ENCODE measurements at regions not wholly inside any gene's neighbourhood (a gene's known extent, or its start where the extent isn't known, plus 50 kb on each side); places are given as distances from the start of the nearest gene placed in this dataset.
"Not testable (repeated sequence)": the region's sequence is repeated elsewhere in the genome, so short reads cannot be mapped to it uniquely, and the experiment has no call there.

- TF ChIP-seq, protein P1, sequence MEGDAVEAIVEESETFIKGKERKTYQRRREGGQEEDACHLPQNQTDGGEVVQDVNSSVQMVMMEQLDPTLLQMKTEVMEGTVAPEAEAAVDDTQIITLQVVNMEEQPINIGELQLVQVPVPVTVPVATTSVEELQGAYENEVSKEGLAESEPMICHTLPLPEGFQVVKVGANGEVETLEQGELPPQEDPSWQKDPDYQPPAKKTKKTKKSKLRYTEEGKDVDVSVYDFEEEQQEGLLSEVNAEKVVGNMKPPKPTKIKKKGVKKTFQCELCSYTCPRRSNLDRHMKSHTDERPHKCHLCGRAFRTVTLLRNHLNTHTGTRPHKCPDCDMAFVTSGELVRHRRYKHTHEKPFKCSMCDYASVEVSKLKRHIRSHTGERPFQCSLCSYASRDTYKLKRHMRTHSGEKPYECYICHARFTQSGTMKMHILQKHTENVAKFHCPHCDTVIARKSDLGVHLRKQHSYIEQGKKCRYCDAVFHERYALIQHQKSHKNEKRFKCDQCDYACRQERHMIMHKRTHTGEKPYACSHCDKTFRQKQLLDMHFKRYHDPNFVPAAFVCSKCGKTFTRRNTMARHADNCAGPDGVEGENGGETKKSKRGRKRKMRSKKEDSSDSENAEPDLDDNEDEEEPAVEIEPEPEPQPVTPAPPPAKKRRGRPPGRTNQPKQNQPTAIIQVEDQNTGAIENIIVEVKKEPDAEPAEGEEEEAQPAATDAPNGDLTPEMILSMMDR (conservative IDR thresholded peaks at IDR 0.05; ENCODE audit: low read depth, low read length) = not testable (repeated sequence)
- TF ChIP-seq EZH2phosphoT487 (IDR thresholded peaks at IDR 0.05; ENCODE audit: borderline replicate concordance, low read length) = not testable (repeated sequence)
These were observed 183.3 kb upstream of the PRKX start for GRCh38 chrX:3896755-3897154.
